Upper lobe of right lung (tissue), 1 donor: ENCODE measurements at regions not wholly inside any gene's neighbourhood (a gene's known extent, or its start where the extent isn't known, plus 50 kb on each side); places are given as distances from the start of the nearest gene placed in this dataset.
A peak's percentile ranks its signal among the peaks of the same experiment; 100 is the strongest.
"Not testable (repeated sequence)": the region's sequence is repeated elsewhere in the genome, so short reads cannot be mapped to it uniquely, and the experiment has no call there.

Experiments
- ATAC-seq: fragments of 200-7000 bp; cut with Tn5 transposase; one replicate; pipeline ENCODE4 v1.9.1; 2020; ENCODE audit warnings: mild to moderate bottlenecking, moderate library complexity
- DNase-seq: peaks from one replicate; pipeline ENCODE4 v3.0.0-alpha.2; 2020
- H3K27ac ChIP-seq: fragments of 200-600 bp; one replicate; pipeline ENCODE4 v1.8.0; 2022
- H3K27me3 ChIP-seq: fragments of 200-600 bp; one replicate; pipeline ENCODE4 v1.8.0; 2022; ENCODE audit warnings: mild to moderate bottlenecking
- H3K36me3 ChIP-seq: fragments of 200-600 bp; one replicate; pipeline ENCODE4 v1.8.0; 2022
- H3K4me1 ChIP-seq: fragments of 200-600 bp; one replicate; pipeline ENCODE4 v1.8.0; 2022
- H3K4me3 ChIP-seq: fragments of 200-600 bp; one replicate; pipeline ENCODE4 v1.8.0; 2022; ENCODE audit warnings: mild to moderate bottlenecking
- H3K9me3 ChIP-seq: fragments of 200-600 bp; one replicate; pipeline ENCODE4 v1.8.0; 2022
- intact Hi-C: fragments of 100-400 bp; cut with DNase I; formaldehyde crosslinking; loops from one replicate; pipeline ENCODE4 v1.11.0; 2022
- TF ChIP-seq, protein P1 (sequence below): fragments of 200-600 bp; IDR thresholded peaks from one replicate; pipeline ENCODE4 v1.8.0; 2022; ENCODE audit warnings: antibody characterized with exemption
- donor health status: DM: no; HTN: yes; CAD: no; lungs with severe emphysema.

DNA sequence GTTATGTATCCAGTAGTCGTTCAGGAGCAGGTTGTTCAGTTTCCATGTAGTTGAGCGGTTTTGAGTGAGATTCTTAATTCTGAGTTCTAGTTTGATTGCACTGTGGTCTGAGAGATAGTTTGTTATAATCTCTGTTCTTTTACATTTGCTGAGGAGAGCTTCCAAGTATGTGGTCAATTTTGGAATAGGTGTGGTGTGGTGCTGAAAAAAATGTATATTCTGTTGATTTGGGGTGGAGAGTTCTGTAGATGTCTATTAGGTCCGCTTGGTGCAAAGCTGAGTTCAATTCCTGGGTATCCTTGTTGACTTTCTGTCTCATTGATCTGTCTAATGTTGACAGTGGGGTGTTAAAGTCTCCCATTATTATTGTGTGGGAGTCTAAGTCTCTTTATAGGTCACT lies 68.6 kb upstream of the IZUMO1R start:
- intact Hi-C loops, ATAC-seq, H3K27ac ChIP-seq, DNase-seq, H3K4me1 ChIP-seq, H3K27me3 ChIP-seq, H3K4me3 ChIP-seq, H3K36me3 ChIP-seq: not testable (repeated sequence)
- peaks cover 11% of the 10 kb centered on the region for H3K9me3 ChIP-seq

DNA sequence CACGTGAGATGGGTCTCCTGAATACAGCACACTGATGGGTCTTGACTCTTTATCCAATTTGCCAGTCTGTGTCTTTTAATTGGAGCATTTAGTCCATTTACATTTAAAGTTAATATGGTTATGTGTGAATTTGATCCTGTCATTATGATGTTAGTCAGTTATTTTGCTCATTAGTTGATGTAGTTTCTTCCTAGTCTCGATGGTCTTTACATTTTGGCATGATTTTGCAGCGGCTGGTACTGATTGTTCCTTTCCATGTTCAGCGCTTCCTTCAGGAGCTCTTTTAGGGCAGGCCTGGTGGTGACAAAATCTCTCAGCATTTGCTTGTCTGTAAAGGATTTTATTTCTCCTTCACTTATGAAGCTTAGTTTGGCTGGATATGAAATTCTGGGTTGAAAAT lies 68.0 kb upstream of the IZUMO1R start:
- H3K27me3 ChIP-seq, DNase-seq, H3K4me1 ChIP-seq, H3K36me3 ChIP-seq, ATAC-seq, H3K4me3 ChIP-seq, H3K27ac ChIP-seq, intact Hi-C loops: not testable (repeated sequence)
- H3K9me3 ChIP-seq, result peaks cover 11% of the 10 kb centered on the region

GRCh38 chr11:94237447-94238153 lies 66.8 kb upstream of the IZUMO1R start:
- ATAC-seq, intact Hi-C loops: not testable (repeated sequence)
- DNase-seq, result peak; percentile 74

DNA sequence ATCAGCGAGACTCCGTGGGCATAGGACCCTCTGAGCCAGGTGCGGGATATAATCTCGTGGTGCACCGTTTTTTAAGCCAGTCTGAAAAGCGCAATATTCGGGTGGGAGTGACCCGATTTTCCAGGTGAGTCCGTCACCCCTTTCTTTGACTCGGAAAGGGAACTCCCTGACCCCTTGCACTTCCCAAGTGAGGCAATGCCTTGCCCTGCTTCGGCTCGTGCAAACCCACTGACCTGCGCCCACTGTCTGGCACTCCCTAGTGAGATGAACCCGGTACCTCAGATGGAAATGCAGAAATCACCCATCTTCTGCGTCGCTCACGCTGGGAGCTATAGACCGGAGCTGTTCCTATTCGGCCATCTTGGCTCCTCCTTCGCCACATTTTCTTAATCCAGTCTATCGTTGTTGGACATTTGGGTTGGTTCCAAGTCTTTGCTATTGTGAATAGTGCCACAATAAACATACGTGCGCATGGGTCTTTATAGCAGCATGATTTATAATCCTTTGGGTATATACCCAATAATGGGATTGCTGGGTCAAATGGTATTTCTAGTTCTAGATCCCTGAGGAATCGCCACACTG lies 66.1 kb upstream of the IZUMO1R start:
- intact Hi-C loops, H3K36me3 ChIP-seq, H3K4me1 ChIP-seq, H3K27me3 ChIP-seq, H3K4me3 ChIP-seq, H3K27ac ChIP-seq: not testable (repeated sequence)
- peak; percentile 71 for DNase-seq
- peaks cover 11% of the 10 kb centered on the region for H3K9me3 ChIP-seq
- peak; percentile 48 for ATAC-seq

More at GRCh38 chr11:94237447-94238153, 66.8 kb upstream of the IZUMO1R start:
- not testable (repeated sequence) for H3K4me1 ChIP-seq, H3K36me3 ChIP-seq, H3K4me3 ChIP-seq, H3K27ac ChIP-seq, H3K27me3 ChIP-seq
- peaks cover 11% of the 10 kb centered on the region for H3K9me3 ChIP-seq

GRCh38 chr11:94238774-94239173 lies 65.6 kb upstream of the IZUMO1R start:
- DNase-seq, result not testable (repeated sequence)

DNA sequence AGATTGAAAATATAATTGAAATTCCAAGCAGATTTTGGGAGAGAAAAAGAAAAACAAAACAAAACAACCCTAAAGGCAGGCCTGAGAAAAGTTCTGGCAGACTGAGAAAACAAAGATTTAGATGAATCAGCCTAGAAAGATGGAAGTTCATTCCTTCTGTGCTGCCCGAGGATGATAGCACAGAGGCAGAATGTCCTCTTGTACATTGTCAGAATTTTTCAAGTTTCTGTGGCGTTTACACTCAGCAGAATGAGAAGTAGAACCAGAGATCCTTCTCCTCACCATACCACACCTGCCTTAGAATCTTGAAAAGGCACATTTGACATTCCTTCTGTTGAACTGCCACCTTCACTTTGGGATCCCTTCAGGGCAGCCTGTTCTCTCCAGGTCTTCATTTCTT lies 62.5 kb upstream of the IZUMO1R start:
- no peak for ATAC-seq
- DNase-seq, result no peak
- Histone ChIP-seq H3K27me3 (no peaks in the 10 kb centered on the region), H3K4me3 (no peak overlapping the region), H3K9me3 (peaks cover 11% of the 10 kb centered on the region), H3K36me3 (no peaks in the 10 kb centered on the region), H3K4me1 (no peaks in the 10 kb centered on the region), H3K27ac (no peak overlapping the region)
- TF ChIP-seq, protein P1, sequence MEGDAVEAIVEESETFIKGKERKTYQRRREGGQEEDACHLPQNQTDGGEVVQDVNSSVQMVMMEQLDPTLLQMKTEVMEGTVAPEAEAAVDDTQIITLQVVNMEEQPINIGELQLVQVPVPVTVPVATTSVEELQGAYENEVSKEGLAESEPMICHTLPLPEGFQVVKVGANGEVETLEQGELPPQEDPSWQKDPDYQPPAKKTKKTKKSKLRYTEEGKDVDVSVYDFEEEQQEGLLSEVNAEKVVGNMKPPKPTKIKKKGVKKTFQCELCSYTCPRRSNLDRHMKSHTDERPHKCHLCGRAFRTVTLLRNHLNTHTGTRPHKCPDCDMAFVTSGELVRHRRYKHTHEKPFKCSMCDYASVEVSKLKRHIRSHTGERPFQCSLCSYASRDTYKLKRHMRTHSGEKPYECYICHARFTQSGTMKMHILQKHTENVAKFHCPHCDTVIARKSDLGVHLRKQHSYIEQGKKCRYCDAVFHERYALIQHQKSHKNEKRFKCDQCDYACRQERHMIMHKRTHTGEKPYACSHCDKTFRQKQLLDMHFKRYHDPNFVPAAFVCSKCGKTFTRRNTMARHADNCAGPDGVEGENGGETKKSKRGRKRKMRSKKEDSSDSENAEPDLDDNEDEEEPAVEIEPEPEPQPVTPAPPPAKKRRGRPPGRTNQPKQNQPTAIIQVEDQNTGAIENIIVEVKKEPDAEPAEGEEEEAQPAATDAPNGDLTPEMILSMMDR, result no peak
- intact Hi-C loops, result no loop called here

More at GRCh38 chr11:94238774-94239173, 65.6 kb upstream of the IZUMO1R start:
- H3K4me3 ChIP-seq, H3K4me1 ChIP-seq, H3K36me3 ChIP-seq, intact Hi-C loops, ATAC-seq, H3K27me3 ChIP-seq, H3K27ac ChIP-seq: not testable (repeated sequence)
- H3K9me3 ChIP-seq, result peaks cover 11% of the 10 kb centered on the region

GRCh38 chr11:94243571-94244515 lies 60.5 kb upstream of the IZUMO1R start:
- no peak for ATAC-seq

More at GRCh38 chr11:94243571-94244515, 60.5 kb upstream of the IZUMO1R start:
- no peak overlapping the region for H3K4me3 ChIP-seq
- TF ChIP-seq, protein P1, result no peak
- no peaks in the 10 kb centered on the region for H3K36me3 ChIP-seq
- no peaks in the 10 kb centered on the region for H3K4me1 ChIP-seq
- no peak for DNase-seq
- intact Hi-C loops, result no loop called here
- no peak overlapping the region for H3K27ac ChIP-seq
- no peaks in the 10 kb centered on the region for H3K9me3 ChIP-seq
- no peaks in the 10 kb centered on the region for H3K27me3 ChIP-seq
